ENCODE measurements at regions not wholly inside any gene's neighbourhood (a gene's known extent, or its start where the extent isn't known, plus 50 kb on each side); places are given as distances from the start of the nearest gene placed in this dataset.

DNA sequence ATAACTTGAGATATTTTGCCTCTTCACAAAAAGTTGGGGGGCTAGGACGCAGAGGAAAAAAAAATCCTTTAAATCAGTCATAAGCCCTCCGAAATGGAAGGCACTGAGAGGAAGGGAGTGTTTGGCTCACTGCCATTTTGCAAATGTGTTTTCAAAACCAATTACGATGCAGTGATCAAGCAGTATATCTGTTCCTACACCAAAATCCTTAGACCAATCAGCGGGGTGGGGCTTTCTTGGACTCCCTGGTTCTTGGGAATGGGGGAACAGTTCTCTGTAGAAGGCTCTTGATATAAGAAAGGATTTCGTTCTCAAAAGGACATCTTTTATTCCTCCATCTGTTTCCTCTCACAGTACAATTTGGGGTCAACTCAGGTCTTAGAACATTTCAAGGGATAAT is 478.6 kb upstream of the JARID2 start (continued):
- TF ChIP-seq, protein P1, sequence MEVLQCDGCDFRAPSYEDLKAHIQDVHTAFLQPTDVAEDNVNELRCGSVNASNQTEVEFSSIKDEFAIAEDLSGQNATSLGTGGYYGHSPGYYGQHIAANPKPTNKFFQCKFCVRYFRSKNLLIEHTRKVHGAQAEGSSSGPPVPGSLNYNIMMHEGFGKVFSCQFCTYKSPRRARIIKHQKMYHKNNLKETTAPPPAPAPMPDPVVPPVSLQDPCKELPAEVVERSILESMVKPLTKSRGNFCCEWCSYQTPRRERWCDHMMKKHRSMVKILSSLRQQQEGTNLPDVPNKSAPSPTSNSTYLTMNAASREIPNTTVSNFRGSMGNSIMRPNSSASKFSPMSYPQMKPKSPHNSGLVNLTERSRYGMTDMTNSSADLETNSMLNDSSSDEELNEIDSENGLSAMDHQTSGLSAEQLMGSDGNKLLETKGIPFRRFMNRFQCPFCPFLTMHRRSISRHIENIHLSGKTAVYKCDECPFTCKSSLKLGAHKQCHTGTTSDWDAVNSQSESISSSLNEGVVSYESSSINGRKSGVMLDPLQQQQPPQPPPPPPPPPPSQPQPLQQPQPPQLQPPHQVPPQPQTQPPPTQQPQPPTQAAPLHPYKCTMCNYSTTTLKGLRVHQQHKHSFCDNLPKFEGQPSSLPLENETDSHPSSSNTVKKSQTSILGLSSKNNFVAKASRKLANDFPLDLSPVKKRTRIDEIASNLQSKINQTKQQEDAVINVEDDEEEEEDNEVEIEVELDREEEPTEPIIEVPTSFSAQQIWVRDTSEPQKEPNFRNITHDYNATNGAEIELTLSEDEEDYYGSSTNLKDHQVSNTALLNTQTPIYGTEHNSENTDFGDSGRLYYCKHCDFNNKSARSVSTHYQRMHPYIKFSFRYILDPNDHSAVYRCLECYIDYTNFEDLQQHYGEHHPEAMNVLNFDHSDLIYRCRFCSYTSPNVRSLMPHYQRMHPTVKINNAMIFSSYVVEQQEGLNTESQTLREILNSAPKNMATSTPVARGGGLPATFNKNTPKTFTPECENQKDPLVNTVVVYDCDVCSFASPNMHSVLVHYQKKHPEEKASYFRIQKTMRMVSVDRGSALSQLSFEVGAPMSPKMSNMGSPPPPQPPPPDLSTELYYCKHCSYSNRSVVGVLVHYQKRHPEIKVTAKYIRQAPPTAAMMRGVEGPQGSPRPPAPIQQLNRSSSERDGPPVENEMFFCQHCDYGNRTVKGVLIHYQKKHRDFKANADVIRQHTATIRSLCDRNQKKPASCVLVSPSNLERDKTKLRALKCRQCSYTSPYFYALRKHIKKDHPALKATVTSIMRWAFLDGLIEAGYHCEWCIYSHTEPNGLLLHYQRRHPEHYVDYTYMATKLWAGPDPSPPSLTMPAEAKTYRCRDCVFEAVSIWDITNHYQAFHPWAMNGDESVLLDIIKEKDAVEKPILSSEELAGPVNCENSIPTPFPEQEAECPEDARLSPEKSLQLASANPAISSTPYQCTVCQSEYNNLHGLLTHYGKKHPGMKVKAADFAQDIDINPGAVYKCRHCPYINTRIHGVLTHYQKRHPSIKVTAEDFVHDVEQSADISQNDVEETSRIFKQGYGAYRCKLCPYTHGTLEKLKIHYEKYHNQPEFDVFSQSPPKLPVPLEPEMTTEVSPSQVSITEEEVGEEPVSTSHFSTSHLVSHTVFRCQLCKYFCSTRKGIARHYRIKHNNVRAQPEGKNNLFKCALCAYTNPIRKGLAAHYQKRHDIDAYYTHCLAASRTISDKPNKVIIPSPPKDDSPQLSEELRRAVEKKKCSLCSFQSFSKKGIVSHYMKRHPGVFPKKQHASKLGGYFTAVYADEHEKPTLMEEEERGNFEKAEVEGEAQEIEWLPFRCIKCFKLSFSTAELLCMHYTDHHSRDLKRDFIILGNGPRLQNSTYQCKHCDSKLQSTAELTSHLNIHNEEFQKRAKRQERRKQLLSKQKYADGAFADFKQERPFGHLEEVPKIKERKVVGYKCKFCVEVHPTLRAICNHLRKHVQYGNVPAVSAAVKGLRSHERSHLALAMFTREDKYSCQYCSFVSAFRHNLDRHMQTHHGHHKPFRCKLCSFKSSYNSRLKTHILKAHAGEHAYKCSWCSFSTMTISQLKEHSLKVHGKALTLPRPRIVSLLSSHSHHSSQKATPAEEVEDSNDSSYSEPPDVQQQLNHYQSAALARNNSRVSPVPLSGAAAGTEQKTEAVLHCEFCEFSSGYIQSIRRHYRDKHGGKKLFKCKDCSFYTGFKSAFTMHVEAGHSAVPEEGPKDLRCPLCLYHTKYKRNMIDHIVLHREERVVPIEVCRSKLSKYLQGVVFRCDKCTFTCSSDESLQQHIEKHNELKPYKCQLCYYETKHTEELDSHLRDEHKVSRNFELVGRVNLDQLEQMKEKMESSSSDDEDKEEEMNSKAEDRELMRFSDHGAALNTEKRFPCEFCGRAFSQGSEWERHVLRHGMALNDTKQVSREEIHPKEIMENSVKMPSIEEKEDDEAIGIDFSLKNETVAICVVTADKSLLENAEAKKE (CRISPR knock-in tag; IDR thresholded peaks at IDR 0.05), result no peak
- TF ChIP-seq EZH2 (IDR thresholded peaks at IDR 0.05; ENCODE audit: low read depth, unreplicated experiment) (no peak), JUNB (IDR thresholded peaks at IDR 0.05; ENCODE audit: unreplicated experiment) (no peak), ZNF114 (CRISPR knock-in tag; IDR thresholded peaks at IDR 0.05) (no peak), CREB1 (CRISPR knock-in tag; IDR thresholded peaks at IDR 0.05; ENCODE audit: low read depth) (no peak)

DNA sequence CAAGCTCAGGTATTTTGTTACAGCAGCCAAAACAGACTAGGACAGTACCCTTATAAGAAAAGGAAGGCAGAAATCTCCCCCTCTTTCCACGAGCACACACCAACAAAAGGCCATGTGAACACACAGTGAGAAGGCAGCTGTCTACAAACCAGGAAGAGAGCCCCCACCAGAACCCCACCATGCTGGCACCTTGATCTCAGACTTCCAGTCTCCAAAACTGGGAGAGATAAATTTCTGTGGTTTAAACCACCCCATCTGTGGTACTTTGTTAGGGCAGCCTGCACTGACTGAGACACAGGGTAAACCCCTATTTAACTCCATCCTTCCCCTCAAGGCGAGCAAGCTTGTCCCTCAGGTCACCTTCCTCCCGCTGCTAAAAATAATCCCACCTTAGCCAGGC is 475.8 kb upstream of the JARID2 start:
- no peaks in the 10 kb centered on the region for H3K36me3 Mint-ChIP-seq (ENCODE audit: low read depth)
- no peak overlapping the region for H3K27ac Mint-ChIP-seq
- H3K9me3 Mint-ChIP-seq, result no peaks in the 10 kb centered on the region; the same call in 1 of the 3 replicates
- H3K27ac ChIP-seq (ENCODE audit: low read depth), result no peak overlapping the region
- peaks cover 8% of the 10 kb centered on the region; the same call in 1 of the 2 replicates for H3K4me1 ChIP-seq (ENCODE audit: insufficient read depth)
- ATAC-seq (no peak), DNase-seq (ENCODE audit: low spot score) (no peak)
- H3F3A ChIP-seq (replicated peaks; ENCODE audit: low read depth), result no peaks in the 10 kb centered on the region; the same call in 1 of the 2 replicates
- peaks cover 8% of the 10 kb centered on the region; the same call in 2 of the 3 replicates for H3K4me1 Mint-ChIP-seq
- no peak overlapping the region for H2AFZ ChIP-seq
- H3K4me2 ChIP-seq, result no peak overlapping the region
- no peak overlapping the region for H3K4me3 Mint-ChIP-seq
- no peaks in the 10 kb centered on the region for H3K36me3 ChIP-seq (ENCODE audit: insufficient read depth)
- no peaks in the 10 kb centered on the region; the same call in 1 of the 2 replicates for H3K79me2 ChIP-seq (replicated peaks; ENCODE audit: insufficient read depth)
- H4K20me1 ChIP-seq (replicated peaks; ENCODE audit: insufficient read depth), result no peaks in the 10 kb centered on the region
- no peak overlapping the region for H3K4me3 ChIP-seq
- no peaks in the 10 kb centered on the region for H3K27me3 ChIP-seq (ENCODE audit: insufficient read depth)
- peaks cover 10% of the 10 kb centered on the region for H3K9me2 ChIP-seq (ENCODE audit: insufficient read depth)
- peaks cover 5% of the 10 kb centered on the region for H3K27me3 Mint-ChIP-seq (ENCODE audit: insufficient read depth, low read depth, poor library complexity)
- TF ChIP-seq STAT1 (IDR thresholded peaks at IDR 0.05; ENCODE audit: unreplicated experiment), result no peak
- TF ChIP-seq, protein P1 (CRISPR knock-in tag; IDR thresholded peaks at IDR 0.05), result no peak
